K562 (cell line): ENCODE measurements at regions not wholly inside any gene's neighbourhood (a gene's known extent, or its start where the extent isn't known, plus 50 kb on each side); places are given as distances from the start of the nearest gene placed in this dataset.

Source experiments
- ATAC-seq: fragments of 200-7000 bp; cut with Tn5 transposase; 3 replicates; pipeline ENCODE4 v1.9.1; 2020; ENCODE audit warnings: moderate library complexity
- BruUV-seq: library from RNA; stranded (reverse); fragments of 400-500 nt; replicated peaks from 2 replicates; lab custom pipeline; 2021; lab: Mats Ljungman, UMichigan
- CTCF ChIA-PET: fragments of 300-600 bp; formaldehyde crosslinking; extraction: SDS; loops from one replicate; lab custom pipeline; 2021; ENCODE audit warnings: low intra/inter-chr PET ratio; lab: Yijun Ruan, JAX
- POLR2A ChIA-PET: fragments of 300-600, 350-650 bp; sonication (Branson Sonifier 250); formaldehyde crosslinking; extraction: SDS; loops from one replicate; lab custom pipeline; 2021; ENCODE audit warnings: antibody characterized with exemption, inconsistent platforms; lab: Yijun Ruan, JAX
- DNase-seq, 4 experiments: peaks; one replicate each; pipeline versions ENCODE4 v3.0.0 to v3.0.0-alpha.2; 2011 to 2018; ENCODE audit warnings: low spot score in 3 of 4, mixed read lengths in 3 of 4; ENCODE audit errors: extremely low read depth in 1 of 4
- FAIRE-seq: peaks from 2 replicates; lab custom pipeline; 2011; peaks lifted over from hg19 to GRCh38; lab: Jason Lieb, UNC
- H2AFZ ChIP-seq: 2 replicates; pipeline ENCODE4 v1.6.0; 2011; ENCODE audit warnings: low read depth, low read length, control low read depth, inconsistent platforms
- H3K27ac ChIP-seq: fragments of 200-600 bp; 3 replicates; pipeline ENCODE4 v1.8.0; 2011; ENCODE audit warnings: low read depth, mild to moderate bottlenecking, control low read depth, inconsistent platforms, low read length, moderate library complexity, mixed read lengths; ENCODE audit errors: extremely low read depth
- H3K27me3 ChIP-seq, 2 experiments: fragments of 300-600 bp in 1 of 2; 2 replicates in 1 of 2; 3 replicates in 1 of 2; pipeline versions ENCODE4 v1.6.0 to v1.8.0; 2011; ENCODE audit warnings: inconsistent platforms in 2 of 2, low read length in 2 of 2, mild to moderate bottlenecking in 1 of 2, mixed read lengths in 1 of 2, moderate library complexity in 1 of 2; ENCODE audit not compliant: control insufficient read depth in 2 of 2, insufficient read depth in 2 of 2
- H3K36me3 ChIP-seq: fragments of 300-600 bp; 3 replicates; pipeline ENCODE4 v1.8.0; 2011; ENCODE audit warnings: mild to moderate bottlenecking, low read length, inconsistent platforms; ENCODE audit not compliant: control insufficient read depth, insufficient read depth
- H3K4me1 ChIP-seq, 2 experiments: fragments of 200-600 bp in 1 of 2; replicated peaks in 1 of 2; 2 replicates in 1 of 2; 3 replicates in 1 of 2; pipeline versions ENCODE4 v1.5.1 to v1.8.0; 2011; ENCODE audit warnings: inconsistent platforms in 2 of 2, low read length in 2 of 2, mild to moderate bottlenecking in 1 of 2, mixed read lengths in 1 of 2, moderate library complexity in 1 of 2; ENCODE audit not compliant: control insufficient read depth in 2 of 2, insufficient read depth in 2 of 2
- H3K4me2 ChIP-seq: 2 replicates; pipeline ENCODE4 v1.6.1; 2011; ENCODE audit warnings: low read length, control low read depth, inconsistent platforms, mixed read lengths; ENCODE audit not compliant: insufficient read depth
- H3K4me3 ChIP-seq: fragments of 200-600 bp; sonication (generic), shearing (Covaris generic); 2 replicates; pipeline ENCODE4 v1.5.1; 2016; ENCODE audit warnings: control low read depth, inconsistent platforms
- H3K79me2 ChIP-seq: fragments of 200-600 bp; 3 replicates; pipeline ENCODE4 v1.8.0; 2011; ENCODE audit warnings: low read length, inconsistent platforms; ENCODE audit not compliant: control insufficient read depth, insufficient read depth
- H3K9ac ChIP-seq, 2 experiments: 2 replicates each; pipeline versions ENCODE4 v1.6.0 to v1.6.1; 2011; ENCODE audit warnings: low read depth in 2 of 2, low read length in 2 of 2, control low read depth in 1 of 2, inconsistent platforms in 1 of 2, mild to moderate bottlenecking in 1 of 2, mixed read lengths in 1 of 2; ENCODE audit not compliant: insufficient read depth in 1 of 2
- H3K9me1 ChIP-seq: one replicate; pipeline ENCODE4 v1.6.0; 2011; ENCODE audit warnings: inconsistent platforms, mild to moderate bottlenecking, low read length, moderate library complexity; ENCODE audit not compliant: control insufficient read depth, insufficient read depth
- H3K9me3 ChIP-seq: replicated peaks from 2 replicates; pipeline ENCODE4 v1.5.1; 2011; ENCODE audit warnings: low read depth, low read length, inconsistent platforms; ENCODE audit not compliant: control insufficient read depth, insufficient read depth
- H4K20me1 ChIP-seq: replicated peaks from 2 replicates; pipeline ENCODE4 v1.6.1; 2011; ENCODE audit warnings: low read length, inconsistent platforms, mixed read lengths; ENCODE audit not compliant: control insufficient read depth, insufficient read depth
- ATF2 ChIP-seq: sonication (generic); formaldehyde crosslinking; IDR thresholded peaks from 2 replicates; pipeline ENCODE4 v1.8.1; 2022; ENCODE audit warnings: missing genetic modification reagents
- EZH2 ChIP-seq: IDR thresholded peaks from 2 replicates; pipeline ENCODE4 v1.6.1; 2012; ENCODE audit warnings: low read depth, mild to moderate bottlenecking, inconsistent platforms, low read length, borderline replicate concordance
- NR1H2 ChIP-seq: sonication (generic); formaldehyde crosslinking; IDR thresholded peaks from 2 replicates; pipeline ENCODE4 v1.4.0; 2020; ENCODE audit warnings: mild to moderate bottlenecking, missing genetic modification reagents
- PHB2 ChIP-seq: fragments of 450-650 bp; IDR thresholded peaks from 2 replicates; pipeline ENCODE4 v1.6.1; 2017; ENCODE audit warnings: low read depth
- PTBP1 ChIP-seq: fragments of 200-400 bp; formaldehyde crosslinking; IDR thresholded peaks from 2 replicates; pipeline ENCODE4 v1.6.1; 2017; ENCODE audit warnings: low read depth, low read length
- RBM34 ChIP-seq: fragments of 200-400 bp; formaldehyde crosslinking; IDR thresholded peaks from 2 replicates; pipeline ENCODE4 v1.6.1; 2018; ENCODE audit warnings: low read length, borderline replicate concordance; ENCODE audit not compliant: insufficient read depth
- SIN3A ChIP-seq, 2 experiments: fragments of 150-350 bp in 1 of 2; IDR thresholded peaks; 2 replicates each; pipeline ENCODE4 v1.6.1; 2011 to 2016; ENCODE audit warnings: borderline replicate concordance in 2 of 2, low read depth in 2 of 2, low read length in 2 of 2, mild to moderate bottlenecking in 2 of 2, moderate library complexity in 2 of 2; ENCODE audit not compliant: control insufficient read depth in 1 of 2
- ZNF239 ChIP-seq: fragments of 250-450 bp; sonication (Bioruptor Pico); IDR thresholded peaks from 2 replicates; pipeline ENCODE4 v1.4.0; 2020; ENCODE audit warnings: mild to moderate bottlenecking
- ZNF584 ChIP-seq: fragments of 200-800 bp; sonication (Bioruptor generic); IDR thresholded peaks from 2 replicates; pipeline ENCODE4 v1.6.1; 2016; ENCODE audit warnings: low read depth, mild to moderate bottlenecking, missing genetic modification characterization, missing compliant biosample characterization
- ZNF586 ChIP-seq: fragments of 450-650 bp; formaldehyde crosslinking; conservative IDR thresholded peaks from 2 replicates; pipeline ENCODE4 v1.4.0; 2020; ENCODE audit warnings: mild to moderate bottlenecking, moderate library complexity
- WGBS: fragments of 100-300 bp; shearing (Covaris generic); methylation state at CpG from one replicate; pipeline ENCODE4 v1.1.6; 2016; ENCODE audit warnings: low coverage, mixed read lengths; ENCODE audit not compliant: insufficient coverage; ENCODE audit errors: missing lambda C conversion rate; 5-methylcytosine and 5-hydroxymethylcytosine counted together
- in situ Hi-C: fragments of 300-500 bp; cut with MboI; formaldehyde crosslinking; loops from 4 replicates; pipeline ENCODE4 v1.15.0; 2018; ENCODE audit warnings: inconsistent platforms, mixed read lengths
- intact Hi-C: fragments of 100-400 bp; cut with micrococcal nuclease; formaldehyde crosslinking; loops from 2 replicates; pipeline ENCODE4 v1.14.2; 2022
- TF ChIP-seq, protein P1 (sequence below): sonication (generic); formaldehyde crosslinking; IDR thresholded peaks from 2 replicates; pipeline ENCODE4 v1.8.0; 2022; ENCODE audit warnings: mild to moderate bottlenecking, missing genetic modification reagents
- TF ChIP-seq, protein P2 (sequence below): IDR thresholded peaks from 2 replicates; pipeline ENCODE4 v1.6.1; 2016; ENCODE audit warnings: missing genetic modification characterization, missing compliant biosample characterization

DNA sequence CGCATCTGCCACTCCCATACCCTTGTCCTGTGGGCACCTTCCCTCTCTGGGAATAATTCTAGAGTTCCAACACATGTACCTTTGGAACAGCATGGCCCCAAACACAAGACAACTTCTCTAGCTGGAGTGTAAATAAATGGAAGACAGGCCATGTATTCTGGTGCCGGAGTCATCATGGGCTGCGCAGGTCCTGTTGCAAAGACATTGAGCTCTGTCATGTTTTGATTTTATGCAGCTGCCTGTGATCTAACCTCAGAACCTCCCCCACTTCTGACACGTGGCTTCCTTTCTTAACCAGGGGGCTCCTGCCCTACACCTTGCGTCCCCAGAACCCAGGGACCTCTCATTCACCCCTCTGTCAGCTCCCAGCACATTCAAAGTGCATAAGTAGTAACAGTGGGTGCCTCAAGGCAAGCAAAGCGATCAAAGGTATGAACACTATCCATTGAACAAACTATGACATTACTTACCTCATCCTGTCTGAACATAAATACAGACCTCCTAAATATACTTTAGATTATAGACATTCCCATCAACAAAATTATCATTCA, 219.9 kb downstream of the FGFR2 start:
- H2AFZ ChIP-seq = no peak overlapping the region
- H3K79me2 ChIP-seq = no peaks in the 10 kb centered on the region
- H3K4me2 ChIP-seq = no peak overlapping the region
- in situ Hi-C loops (no loop called here), intact Hi-C loops (no loop called here)
- FAIRE-seq (no peak), DNase-seq (no peak), ATAC-seq (no peak)
- H3K4me1 ChIP-seq = no peaks in the 10 kb centered on the region
- H3K9me3 ChIP-seq = no peaks in the 10 kb centered on the region
- no peaks in the 10 kb centered on the region for H3K27me3 ChIP-seq
- CTCF ChIA-PET = no interaction called here
- H3K9ac ChIP-seq = no peak overlapping the region
- WGBS = 0% methylated on average over 4 of the region's 6 CpGs
- H3K9me1 ChIP-seq = no peaks in the 10 kb centered on the region
- BruUV-seq = no TSS peak
- POLR2A ChIA-PET = no interaction called here
- H3K4me3 ChIP-seq = no peak overlapping the region
- no peak for TF ChIP-seq NR1H2 (CRISPR knock-in tag)
- TF ChIP-seq, protein P1, sequence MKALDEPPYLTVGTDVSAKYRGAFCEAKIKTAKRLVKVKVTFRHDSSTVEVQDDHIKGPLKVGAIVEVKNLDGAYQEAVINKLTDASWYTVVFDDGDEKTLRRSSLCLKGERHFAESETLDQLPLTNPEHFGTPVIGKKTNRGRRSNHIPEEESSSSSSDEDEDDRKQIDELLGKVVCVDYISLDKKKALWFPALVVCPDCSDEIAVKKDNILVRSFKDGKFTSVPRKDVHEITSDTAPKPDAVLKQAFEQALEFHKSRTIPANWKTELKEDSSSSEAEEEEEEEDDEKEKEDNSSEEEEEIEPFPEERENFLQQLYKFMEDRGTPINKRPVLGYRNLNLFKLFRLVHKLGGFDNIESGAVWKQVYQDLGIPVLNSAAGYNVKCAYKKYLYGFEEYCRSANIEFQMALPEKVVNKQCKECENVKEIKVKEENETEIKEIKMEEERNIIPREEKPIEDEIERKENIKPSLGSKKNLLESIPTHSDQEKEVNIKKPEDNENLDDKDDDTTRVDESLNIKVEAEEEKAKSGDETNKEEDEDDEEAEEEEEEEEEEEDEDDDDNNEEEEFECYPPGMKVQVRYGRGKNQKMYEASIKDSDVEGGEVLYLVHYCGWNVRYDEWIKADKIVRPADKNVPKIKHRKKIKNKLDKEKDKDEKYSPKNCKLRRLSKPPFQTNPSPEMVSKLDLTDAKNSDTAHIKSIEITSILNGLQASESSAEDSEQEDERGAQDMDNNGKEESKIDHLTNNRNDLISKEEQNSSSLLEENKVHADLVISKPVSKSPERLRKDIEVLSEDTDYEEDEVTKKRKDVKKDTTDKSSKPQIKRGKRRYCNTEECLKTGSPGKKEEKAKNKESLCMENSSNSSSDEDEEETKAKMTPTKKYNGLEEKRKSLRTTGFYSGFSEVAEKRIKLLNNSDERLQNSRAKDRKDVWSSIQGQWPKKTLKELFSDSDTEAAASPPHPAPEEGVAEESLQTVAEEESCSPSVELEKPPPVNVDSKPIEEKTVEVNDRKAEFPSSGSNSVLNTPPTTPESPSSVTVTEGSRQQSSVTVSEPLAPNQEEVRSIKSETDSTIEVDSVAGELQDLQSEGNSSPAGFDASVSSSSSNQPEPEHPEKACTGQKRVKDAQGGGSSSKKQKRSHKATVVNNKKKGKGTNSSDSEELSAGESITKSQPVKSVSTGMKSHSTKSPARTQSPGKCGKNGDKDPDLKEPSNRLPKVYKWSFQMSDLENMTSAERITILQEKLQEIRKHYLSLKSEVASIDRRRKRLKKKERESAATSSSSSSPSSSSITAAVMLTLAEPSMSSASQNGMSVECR (CRISPR knock-in tag) = no peak
- TF ChIP-seq ATF2 (CRISPR knock-in tag) = no peak
- TF ChIP-seq ZNF239 (CRISPR knock-in tag) = no peak
- no peak for TF ChIP-seq ZNF586 (CRISPR knock-in tag)
- no peak for TF ChIP-seq SIN3A (IDR thresholded peaks at IDR 0.05; ENCODE audit: borderline replicate concordance in 2 of 2, control insufficient read depth in 1 of 2, low read depth in 2 of 2, low read length in 2 of 2)
- TF ChIP-seq RBM34 = no peak
- TF ChIP-seq, protein P2, sequence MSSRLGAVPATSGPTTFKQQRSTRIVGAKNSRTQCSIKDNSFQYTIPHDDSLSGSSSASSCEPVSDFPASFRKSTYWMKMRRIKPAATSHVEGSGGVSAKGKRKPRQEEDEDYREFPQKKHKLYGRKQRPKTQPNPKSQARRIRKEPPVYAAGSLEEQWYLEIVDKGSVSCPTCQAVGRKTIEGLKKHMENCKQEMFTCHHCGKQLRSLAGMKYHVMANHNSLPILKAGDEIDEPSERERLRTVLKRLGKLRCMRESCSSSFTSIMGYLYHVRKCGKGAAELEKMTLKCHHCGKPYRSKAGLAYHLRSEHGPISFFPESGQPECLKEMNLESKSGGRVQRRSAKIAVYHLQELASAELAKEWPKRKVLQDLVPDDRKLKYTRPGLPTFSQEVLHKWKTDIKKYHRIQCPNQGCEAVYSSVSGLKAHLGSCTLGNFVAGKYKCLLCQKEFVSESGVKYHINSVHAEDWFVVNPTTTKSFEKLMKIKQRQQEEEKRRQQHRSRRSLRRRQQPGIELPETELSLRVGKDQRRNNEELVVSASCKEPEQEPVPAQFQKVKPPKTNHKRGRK (tag) = no peak
- no peak for TF ChIP-seq EZH2
- no peak for TF ChIP-seq PTBP1
- no peak for TF ChIP-seq ZNF584
- no peak for TF ChIP-seq PHB2
- H3K36me3 ChIP-seq = no peaks in the 10 kb centered on the region
- H3K27ac ChIP-seq = no peak overlapping the region
- H4K20me1 ChIP-seq = no peaks in the 10 kb centered on the region
